Naive thymus-derived CD8-positive, alpha-beta T cell (primary cell): ENCODE measurements at regions not wholly inside any gene's neighbourhood (a gene's known extent, or its start where the extent isn't known, plus 50 kb on each side); places are given as distances from the start of the nearest gene placed in this dataset.

Experiments
- ATAC-seq, 2 donors: fragments of 150-1000 bp; cut with Tn5 transposase in 1 of 2; sonication (Bioruptor Pico), chemical (Tn5 transposase) in 1 of 2; 1 replicate in 1 of 2; 2 replicates in 1 of 2; pipeline ENCODE4 v1.10.0; 2021; ENCODE audit warnings: mild to moderate bottlenecking in 2 of 2, moderate library complexity in 2 of 2
- POLR2A ChIA-PET: fragments of 350-600 bp; sonication (Branson Sonifier 250); formaldehyde crosslinking; loops from one replicate; lab custom pipeline; 2021; ENCODE audit warnings: antibody characterized with exemption; lab: Charles Lee
- DNase-seq, 10 donors: peaks; one replicate each; pipeline versions ENCODE4 v3.0.0 to v3.0.0-alpha.2; 2020 to 2022
- H3K27ac Mint-ChIP-seq, 10 donors: one replicate each; pipeline ENCODE4 v1.8.0; 2020 to 2022; ENCODE audit warnings: mild to moderate bottlenecking in 10 of 10, mixed read lengths in 10 of 10, moderate library complexity in 4 of 10, inconsistent platforms in 1 of 10
- H3K27me3 Mint-ChIP-seq, 5 donors: one replicate each; pipeline ENCODE4 v1.8.0; 2021 to 2022; ENCODE audit warnings: mixed read lengths in 5 of 5
- H3K36me3 Mint-ChIP-seq, 3 donors: one replicate each; pipeline ENCODE4 v1.8.0; 2020 to 2022; ENCODE audit warnings: mixed read lengths in 3 of 3, mild to moderate bottlenecking in 2 of 3, inconsistent platforms in 1 of 3
- H3K4me1 Mint-ChIP-seq, 4 donors: one replicate each; pipeline ENCODE4 v1.8.0; 2021 to 2022; ENCODE audit warnings: mixed read lengths in 4 of 4
- H3K4me3 Mint-ChIP-seq, 10 donors: one replicate each; pipeline ENCODE4 v1.8.0; 2020 to 2022; ENCODE audit warnings: mild to moderate bottlenecking in 10 of 10, mixed read lengths in 10 of 10, moderate library complexity in 6 of 10, inconsistent platforms in 1 of 10
- H3K9me3 Mint-ChIP-seq, 9 donors: one replicate each; pipeline ENCODE4 v1.8.0; 2020 to 2022; ENCODE audit warnings: mixed read lengths in 9 of 9, mild to moderate bottlenecking in 3 of 9, inconsistent platforms in 1 of 9, moderate library complexity in 1 of 9

DNA sequence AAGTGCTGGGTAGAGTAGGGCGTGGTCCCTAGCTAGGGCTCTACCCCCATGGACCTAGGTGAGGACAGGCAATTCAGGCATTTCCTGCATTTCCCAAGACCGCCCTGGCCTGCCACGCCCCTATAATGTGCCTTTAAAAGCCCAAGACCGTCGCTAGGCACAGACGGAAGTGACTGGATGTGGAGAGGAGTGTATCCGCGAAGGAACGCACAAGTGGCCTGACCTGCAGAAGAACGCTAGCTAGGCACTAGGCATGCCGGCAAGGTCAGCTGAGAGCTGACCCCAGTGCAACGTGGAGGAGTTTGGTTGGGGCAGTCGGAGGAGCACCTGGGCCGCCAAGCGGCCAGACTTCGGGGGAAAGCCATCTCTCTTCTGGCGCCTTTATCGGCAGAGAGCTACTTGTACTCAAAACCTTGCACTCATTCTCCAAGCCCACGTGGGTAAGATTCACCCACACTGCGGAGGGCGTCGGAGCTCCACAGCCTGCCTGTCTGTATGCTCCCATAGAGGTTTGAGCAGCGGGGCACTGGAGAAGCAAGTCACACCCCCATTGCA lies 370.0 kb downstream of the FGF9 start:
- ATAC-seq = peak; percentile 72 to 92
- H3K4me1 Mint-ChIP-seq = peaks cover 0 to 6% (median 2%) of the 10 kb centered on the region in 4 donors
- POLR2A ChIA-PET = interaction anchor here (0.7 kb wide), 1 partner anchor 19 kb away, joined by 4 read pairs; no protein-coding TSS in a partner anchor
- DNase-seq = peak in 2 of 10 donors; percentile 17 to 65
- peaks cover 0 to 7% (median 3%) of the 10 kb centered on the region in 9 donors for H3K9me3 Mint-ChIP-seq
- H3K27me3 Mint-ChIP-seq = peaks cover 0 to 3% (median 0%) of the 10 kb centered on the region in 5 donors
- peak overlapping the region in 7 of 10 donors; percentile 16 to 92 (median 84) for H3K27ac Mint-ChIP-seq
- peak overlapping the region; percentile 55 to 95 (median 80) for H3K4me3 Mint-ChIP-seq
- H3K36me3 Mint-ChIP-seq = peaks cover 0 to 1% (median 0%) of the 10 kb centered on the region in 3 donors

DNA sequence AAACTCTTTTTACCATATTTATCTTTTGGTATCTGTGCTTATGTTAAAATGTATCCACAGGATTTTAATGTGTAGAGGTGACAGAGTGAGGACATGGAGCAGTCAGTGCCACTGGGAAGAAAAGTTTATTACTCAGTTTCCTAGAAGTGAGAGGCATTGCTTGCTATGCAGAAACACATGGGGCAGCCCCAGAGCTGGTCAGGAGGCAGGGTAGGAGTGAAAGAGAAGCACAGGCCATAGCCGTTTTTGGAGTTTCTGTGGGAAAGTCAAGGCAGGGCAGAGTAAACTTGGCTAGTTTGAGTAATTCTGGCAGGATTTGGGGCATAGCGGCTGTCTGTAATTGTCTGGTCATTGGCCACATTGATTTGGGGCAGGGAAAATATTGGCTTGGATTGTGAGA lies 370.9 kb downstream of the FGF9 start:
- H3K36me3 Mint-ChIP-seq = peaks cover 0 to 1% (median 0%) of the 10 kb centered on the region in 3 donors
- peaks cover 0 to 3% (median 0%) of the 10 kb centered on the region in 5 donors for H3K27me3 Mint-ChIP-seq
- POLR2A ChIA-PET = interaction anchor here (0.5 kb wide), 1 partner anchor 33 kb away, joined by 5 read pairs; no protein-coding TSS in a partner anchor
- H3K9me3 Mint-ChIP-seq = peaks cover 0 to 7% (median 3%) of the 10 kb centered on the region in 9 donors
- peak overlapping the region in 4 of 10 donors; percentile 0 to 39 (median 14) for H3K27ac Mint-ChIP-seq
- ATAC-seq = no peak
- peaks cover 0 to 9% (median 5%) of the 10 kb centered on the region in 4 donors for H3K4me1 Mint-ChIP-seq
- H3K4me3 Mint-ChIP-seq = peak overlapping the region; percentile 7 to 95 (median 74)
- DNase-seq = no peak

DNA sequence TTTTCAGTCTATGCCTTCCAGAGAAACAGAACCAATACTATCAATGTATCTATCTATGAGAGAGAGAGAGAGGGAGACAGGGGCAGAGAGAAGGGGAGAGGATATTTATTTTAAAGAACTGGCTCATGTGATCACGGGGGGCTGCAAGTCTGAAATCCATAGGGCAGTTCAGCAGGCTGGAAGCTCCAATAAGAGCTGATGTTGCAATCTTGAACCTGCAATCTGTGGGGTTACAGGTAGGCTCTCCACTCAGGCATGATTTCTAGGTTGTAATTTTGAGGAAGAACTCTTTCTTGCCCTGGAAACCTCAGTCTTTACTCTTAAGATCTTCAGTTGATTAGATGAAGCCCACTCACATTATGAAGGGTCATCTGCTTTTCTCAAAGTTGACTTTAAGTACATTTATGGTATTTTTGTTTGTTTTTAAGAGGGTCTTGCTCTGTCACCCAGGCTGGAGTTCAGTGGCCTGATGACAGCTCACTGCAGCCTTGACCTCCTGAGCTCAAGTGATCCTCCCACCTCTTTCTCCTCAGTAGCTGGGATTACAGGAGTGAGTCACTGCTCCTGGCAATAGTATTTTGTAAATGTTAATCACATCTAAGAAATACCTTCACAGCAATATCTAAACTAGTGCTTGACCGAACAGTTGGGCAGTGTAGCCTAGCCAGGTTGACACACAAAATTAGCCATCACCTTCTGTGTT lies 376.4 kb downstream of the FGF9 start:
- H3K4me3 Mint-ChIP-seq = no peak overlapping the region
- ATAC-seq = no peak
- H3K9me3 Mint-ChIP-seq = peaks cover 0 to 4% (median 0%) of the 10 kb centered on the region in 9 donors
- no peaks in the 10 kb centered on the region for H3K36me3 Mint-ChIP-seq
- peaks cover 0 to 3% (median 0%) of the 10 kb centered on the region in 5 donors for H3K27me3 Mint-ChIP-seq
- POLR2A ChIA-PET = no interaction called here
- H3K4me1 Mint-ChIP-seq = peaks cover 12 to 24% (median 21%) of the 10 kb centered on the region in 4 donors
- no peak for DNase-seq
- no peak overlapping the region for H3K27ac Mint-ChIP-seq

DNA sequence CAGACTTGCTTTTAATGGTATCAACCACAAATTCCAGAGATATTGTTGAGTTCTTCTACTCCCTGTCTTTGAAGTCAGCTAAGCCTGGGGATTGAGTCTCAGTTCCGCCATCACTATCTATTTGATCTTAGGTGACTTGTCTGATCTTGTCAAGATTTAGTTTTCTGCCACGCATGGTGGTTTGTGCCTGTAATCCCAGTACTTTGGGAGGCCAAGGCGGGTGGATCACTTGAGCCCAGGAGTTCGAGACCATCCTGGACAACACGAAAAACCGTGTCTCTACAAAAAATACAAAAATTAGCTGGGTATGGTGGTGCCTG lies 376.9 kb downstream of the FGF9 start:
- Mint-ChIP-seq H3K9me3 (peaks cover 0 to 3% (median 0%) of the 10 kb centered on the region in 9 donors), H3K4me3 (no peak overlapping the region), H3K36me3 (no peaks in the 10 kb centered on the region), H3K4me1 (peaks cover 12 to 24% (median 22%) of the 10 kb centered on the region in 4 donors), H3K27me3 (peaks cover 0 to 3% (median 0%) of the 10 kb centered on the region in 5 donors), H3K27ac (peak overlapping the region in 1 of 10 donors; percentile 42)
- ATAC-seq (no peak), DNase-seq (no peak)
- POLR2A ChIA-PET = no interaction called here

DNA sequence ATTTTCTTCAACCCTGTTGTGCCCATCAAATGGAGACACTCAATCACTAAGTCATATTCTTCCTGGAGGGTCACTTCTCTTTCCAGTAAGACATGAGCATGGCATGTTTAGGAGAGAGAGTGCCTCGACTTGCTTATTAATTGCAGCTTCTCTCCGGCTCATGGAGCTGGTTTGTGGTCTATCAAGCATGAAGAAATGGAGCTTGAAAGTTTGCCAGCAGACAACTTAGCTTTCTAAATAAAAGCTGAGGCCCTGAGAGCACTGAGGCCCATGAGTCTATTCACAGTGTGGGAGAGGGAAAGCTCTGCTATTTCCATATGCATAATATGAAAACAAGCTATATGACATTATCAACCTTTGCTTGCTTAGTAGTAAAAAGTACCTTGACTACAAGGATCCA lies 378.5 kb downstream of the FGF9 start:
- Mint-ChIP-seq H3K36me3 (no peaks in the 10 kb centered on the region), H3K4me1 (peaks cover 12 to 24% (median 22%) of the 10 kb centered on the region in 4 donors), H3K27ac (peak overlapping the region in 1 of 10 donors; percentile 39), H3K9me3 (no peaks in the 10 kb centered on the region), H3K4me3 (no peak overlapping the region), H3K27me3 (peaks cover 0 to 3% (median 0%) of the 10 kb centered on the region in 5 donors)
- no peak for DNase-seq
- POLR2A ChIA-PET = interaction anchor here (1.3 kb wide), 1 partner anchor 20 kb away, joined by 3 read pairs; no protein-coding TSS in a partner anchor
- no peak for ATAC-seq

DNA sequence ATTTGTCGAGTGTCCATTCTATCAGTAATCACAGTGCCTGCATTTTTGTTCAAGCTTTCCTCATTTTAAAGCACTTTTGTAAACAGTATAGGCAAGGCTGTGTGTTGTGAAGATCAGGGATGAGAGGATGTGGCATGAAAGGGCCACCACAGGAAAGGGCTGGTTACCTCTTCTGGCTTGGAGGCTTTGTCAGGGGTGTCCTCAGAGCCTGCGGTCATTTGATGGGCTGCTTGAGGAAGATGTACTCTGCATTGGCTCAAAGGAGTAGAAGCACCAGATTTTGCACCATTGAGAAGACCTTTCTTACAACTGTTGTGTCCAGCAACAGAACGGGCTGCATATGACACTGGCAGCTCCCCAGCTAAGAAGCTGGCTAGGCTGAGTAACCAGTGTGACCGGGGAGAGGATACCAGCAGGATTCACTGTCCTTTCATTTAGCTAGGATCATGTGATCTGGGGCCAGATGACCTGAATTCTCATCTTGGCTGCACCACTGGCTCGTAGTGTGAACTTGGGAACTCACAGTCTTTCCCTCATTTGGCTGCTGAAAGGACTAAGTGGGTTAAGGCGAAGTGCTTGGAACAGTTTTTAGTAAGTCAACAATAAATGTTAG lies 380.2 kb downstream of the FGF9 start:
- ATAC-seq = peak in 1 of 2 donors; percentile 52
- H3K27me3 Mint-ChIP-seq = no peaks in the 10 kb centered on the region
- H3K4me3 Mint-ChIP-seq = peak overlapping the region in 9 of 10 donors; percentile 11 to 77 (median 47)
- peaks cover 0 to 12% (median 0%) of the 10 kb centered on the region in 3 donors for H3K36me3 Mint-ChIP-seq
- peaks cover 0 to 3% (median 0%) of the 10 kb centered on the region in 9 donors for H3K9me3 Mint-ChIP-seq
- peaks cover 17 to 36% (median 27%) of the 10 kb centered on the region in 4 donors for H3K4me1 Mint-ChIP-seq
- no peak for DNase-seq
- peak overlapping the region in 7 of 10 donors; percentile 5 to 82 (median 56) for H3K27ac Mint-ChIP-seq
- POLR2A ChIA-PET = no interaction called here

- POLR2A ChIA-PET = interaction anchor here (1.0 kb wide), 1 partner anchor 13 kb away, joined by 3 read pairs; no protein-coding TSS in a partner anchor
- Mint-ChIP-seq H3K27me3 (no peaks in the 10 kb centered on the region), H3K27ac (no peak overlapping the region), H3K36me3 (peaks cover 0 to 14% (median 0%) of the 10 kb centered on the region in 3 donors), H3K4me3 (no peak overlapping the region), H3K9me3 (peaks cover 0 to 3% (median 0%) of the 10 kb centered on the region in 9 donors), H3K4me1 (peaks cover 17 to 33% (median 28%) of the 10 kb centered on the region in 4 donors)
- ATAC-seq = no peak
- no peak for DNase-seq
Measured at GRCh38 chr13:22053053-22053452, 382.2 kb downstream of the FGF9 start.

GRCh38 chr13:22055259-22055658 lies 384.4 kb downstream of the FGF9 start:
- Mint-ChIP-seq H3K27me3 (no peaks in the 10 kb centered on the region), H3K9me3 (peaks cover 0 to 9% (median 0%) of the 10 kb centered on the region in 9 donors), H3K4me3 (no peak overlapping the region), H3K4me1 (peaks cover 28 to 47% (median 37%) of the 10 kb centered on the region in 4 donors), H3K27ac (peak overlapping the region in 2 of 10 donors; percentile 33 to 57), H3K36me3 (peaks cover 0 to 14% (median 1%) of the 10 kb centered on the region in 3 donors)
- ATAC-seq = no peak
- POLR2A ChIA-PET = interaction anchor here (0.7 kb wide), 1 partner anchor 170 kb away, joined by 5 read pairs; no protein-coding TSS in a partner anchor
- no peak for DNase-seq

GRCh38 chr13:22060187-22060586 lies 389.3 kb downstream of the FGF9 start:
- Mint-ChIP-seq H3K27me3 (no peaks in the 10 kb centered on the region), H3K27ac (peak overlapping the region; percentile 94 to 100 (median 98)), H3K36me3 (peaks cover 0 to 10% (median 1%) of the 10 kb centered on the region in 3 donors), H3K4me1 (peaks cover 39 to 76% (median 67%) of the 10 kb centered on the region in 4 donors), H3K4me3 (peak overlapping the region in 8 of 10 donors; percentile 1 to 80 (median 32)), H3K9me3 (peaks cover 0 to 9% (median 0%) of the 10 kb centered on the region in 9 donors)
- POLR2A ChIA-PET = interaction anchor here (0.6 to 4.3 kb wide), 7 partner anchors 18 to 456 kb away, joined by 3 to 27 read pairs (median 4); partner anchors contain the start of genes FGF9 and MICU2
- no peak for ATAC-seq
- no peak for DNase-seq

GRCh38 chr13:22061371-22061805 lies 390.5 kb downstream of the FGF9 start:
- POLR2A ChIA-PET = interaction anchor here (0.6 to 4.3 kb wide), 6 partner anchors 60 to 457 kb away, joined by 3 to 27 read pairs (median 4); partner anchors contain the start of genes FGF9 and MICU2
- H3K27ac Mint-ChIP-seq = peak overlapping the region; percentile 94 to 100 (median 98)
- peak; percentile 20 to 73 (median 48) for DNase-seq
- peak; percentile 68 to 69 for ATAC-seq
- peak overlapping the region; percentile 44 to 83 (median 64) for H3K4me3 Mint-ChIP-seq
- no peaks in the 10 kb centered on the region for H3K27me3 Mint-ChIP-seq
- peaks cover 41 to 80% (median 73%) of the 10 kb centered on the region in 4 donors for H3K4me1 Mint-ChIP-seq
- H3K36me3 Mint-ChIP-seq = peaks cover 0 to 1% (median 0%) of the 10 kb centered on the region in 3 donors
- peaks cover 0 to 9% (median 0%) of the 10 kb centered on the region in 9 donors for H3K9me3 Mint-ChIP-seq

GRCh38 chr13:22061806-22062391 lies 391.0 kb downstream of the FGF9 start:
- no peaks in the 10 kb centered on the region for H3K27me3 Mint-ChIP-seq
- ATAC-seq (peak; percentile 70 to 73), DNase-seq (peak in 6 of 10 donors; percentile 19 to 86 (median 57))
- H3K27ac Mint-ChIP-seq = peak overlapping the region; percentile 94 to 100 (median 98)
- peaks cover 0 to 1% (median 0%) of the 10 kb centered on the region in 3 donors for H3K36me3 Mint-ChIP-seq
- H3K4me1 Mint-ChIP-seq = peaks cover 41 to 80% (median 77%) of the 10 kb centered on the region in 4 donors
- peaks cover 0 to 9% (median 0%) of the 10 kb centered on the region in 9 donors for H3K9me3 Mint-ChIP-seq
- POLR2A ChIA-PET = interaction anchor here (0.6 to 4.3 kb wide), 7 partner anchors 13 to 458 kb away, joined by 3 to 27 read pairs (median 3); partner anchors contain the start of genes FGF9 and MICU2
- H3K4me3 Mint-ChIP-seq = peak overlapping the region; percentile 44 to 83 (median 64)
